Upper lobe of left lung (tissue), 4 donors: ENCODE measurements at regions not wholly inside any gene's neighbourhood (a gene's known extent, or its start where the extent isn't known, plus 50 kb on each side); places are given as distances from the start of the nearest gene placed in this dataset.

Experiments used
- EP300 ChIP-seq, 4 donors: sonication (generic); formaldehyde crosslinking; IDR thresholded peaks; one replicate each; pipeline ENCODE4 v1.5.1; 2017; ENCODE audit warnings: antibody characterized with exemption in 4 of 4, control low read depth in 2 of 4
- POLR2A ChIP-seq, 4 donors: fragments of 450-650 bp; IDR thresholded peaks; one replicate each; pipeline ENCODE4 v1.5.1; 2016 to 2017; ENCODE audit warnings: antibody characterized with exemption in 4 of 4, mild to moderate bottlenecking in 2 of 4
- POLR2AphosphoS5 ChIP-seq, 2 donors: sonication (generic); formaldehyde crosslinking; IDR thresholded peaks; one replicate each; pipeline ENCODE4 v1.5.1; 2017; ENCODE audit warnings: antibody characterized with exemption in 2 of 2
- TF ChIP-seq, protein P1 (sequence below), 6 experiments: fragments of 450-650 bp in 4 of 6; fragments of 200-600 bp in 2 of 6; sonication (generic) in 2 of 6; IDR thresholded peaks; one replicate each; pipeline ENCODE4 v1.5.1; 2016 to 2019; ENCODE audit warnings: antibody characterized with exemption in 6 of 6

- TF ChIP-seq, protein P1, sequence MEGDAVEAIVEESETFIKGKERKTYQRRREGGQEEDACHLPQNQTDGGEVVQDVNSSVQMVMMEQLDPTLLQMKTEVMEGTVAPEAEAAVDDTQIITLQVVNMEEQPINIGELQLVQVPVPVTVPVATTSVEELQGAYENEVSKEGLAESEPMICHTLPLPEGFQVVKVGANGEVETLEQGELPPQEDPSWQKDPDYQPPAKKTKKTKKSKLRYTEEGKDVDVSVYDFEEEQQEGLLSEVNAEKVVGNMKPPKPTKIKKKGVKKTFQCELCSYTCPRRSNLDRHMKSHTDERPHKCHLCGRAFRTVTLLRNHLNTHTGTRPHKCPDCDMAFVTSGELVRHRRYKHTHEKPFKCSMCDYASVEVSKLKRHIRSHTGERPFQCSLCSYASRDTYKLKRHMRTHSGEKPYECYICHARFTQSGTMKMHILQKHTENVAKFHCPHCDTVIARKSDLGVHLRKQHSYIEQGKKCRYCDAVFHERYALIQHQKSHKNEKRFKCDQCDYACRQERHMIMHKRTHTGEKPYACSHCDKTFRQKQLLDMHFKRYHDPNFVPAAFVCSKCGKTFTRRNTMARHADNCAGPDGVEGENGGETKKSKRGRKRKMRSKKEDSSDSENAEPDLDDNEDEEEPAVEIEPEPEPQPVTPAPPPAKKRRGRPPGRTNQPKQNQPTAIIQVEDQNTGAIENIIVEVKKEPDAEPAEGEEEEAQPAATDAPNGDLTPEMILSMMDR (IDR thresholded peaks at IDR 0.05): no peak
- TF ChIP-seq POLR2A (IDR thresholded peaks at IDR 0.05): no peak
- TF ChIP-seq POLR2AphosphoS5 (IDR thresholded peaks at IDR 0.05): no peak
- TF ChIP-seq EP300 (IDR thresholded peaks at IDR 0.05): no peak
These were observed 939.6 kb upstream of the CRIM1 start for GRCh38 chr2:35415942-35416341.
